ENCODE measurements at regions not wholly inside any gene's neighbourhood (a gene's known extent, or its start where the extent isn't known, plus 50 kb on each side); places are given as distances from the start of the nearest gene placed in this dataset.

DNA sequence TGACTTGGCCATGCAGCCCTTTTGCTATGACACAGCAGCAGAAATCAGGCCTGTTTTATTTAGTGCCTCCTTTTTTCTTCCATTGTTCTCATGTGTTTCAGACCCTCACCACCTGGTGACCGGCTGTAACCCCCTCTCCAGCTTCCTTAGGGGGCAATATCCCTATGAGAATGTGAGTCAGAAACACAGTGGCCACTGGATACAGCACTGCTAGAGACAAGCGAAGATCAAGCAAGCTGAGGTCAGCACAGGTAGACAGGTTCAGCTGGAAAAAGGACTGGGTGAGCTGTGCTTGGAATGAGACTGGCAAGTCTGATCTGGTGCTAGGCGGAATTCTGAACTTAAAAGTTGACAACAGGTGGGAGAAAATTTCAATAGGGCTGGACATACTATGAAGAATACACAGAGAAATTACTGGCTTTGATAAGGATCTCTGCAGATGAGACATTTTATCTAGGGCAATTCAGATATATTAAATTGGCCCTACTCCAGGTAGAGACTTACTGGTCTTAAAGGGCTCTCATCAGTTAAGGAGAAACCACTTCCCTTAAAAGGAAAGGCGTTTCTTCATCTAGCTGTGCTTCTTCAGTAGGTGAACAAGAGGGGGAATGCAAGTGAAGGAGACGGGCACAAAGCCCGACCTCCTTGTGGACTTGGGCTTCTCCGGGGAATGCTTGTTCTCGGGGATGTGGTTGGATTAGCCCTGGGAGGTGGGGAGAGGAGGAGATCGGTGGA, 83.3 kb downstream of the ERCC5 start:
- TF ChIP-seq, protein P1, sequence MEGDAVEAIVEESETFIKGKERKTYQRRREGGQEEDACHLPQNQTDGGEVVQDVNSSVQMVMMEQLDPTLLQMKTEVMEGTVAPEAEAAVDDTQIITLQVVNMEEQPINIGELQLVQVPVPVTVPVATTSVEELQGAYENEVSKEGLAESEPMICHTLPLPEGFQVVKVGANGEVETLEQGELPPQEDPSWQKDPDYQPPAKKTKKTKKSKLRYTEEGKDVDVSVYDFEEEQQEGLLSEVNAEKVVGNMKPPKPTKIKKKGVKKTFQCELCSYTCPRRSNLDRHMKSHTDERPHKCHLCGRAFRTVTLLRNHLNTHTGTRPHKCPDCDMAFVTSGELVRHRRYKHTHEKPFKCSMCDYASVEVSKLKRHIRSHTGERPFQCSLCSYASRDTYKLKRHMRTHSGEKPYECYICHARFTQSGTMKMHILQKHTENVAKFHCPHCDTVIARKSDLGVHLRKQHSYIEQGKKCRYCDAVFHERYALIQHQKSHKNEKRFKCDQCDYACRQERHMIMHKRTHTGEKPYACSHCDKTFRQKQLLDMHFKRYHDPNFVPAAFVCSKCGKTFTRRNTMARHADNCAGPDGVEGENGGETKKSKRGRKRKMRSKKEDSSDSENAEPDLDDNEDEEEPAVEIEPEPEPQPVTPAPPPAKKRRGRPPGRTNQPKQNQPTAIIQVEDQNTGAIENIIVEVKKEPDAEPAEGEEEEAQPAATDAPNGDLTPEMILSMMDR (IDR thresholded peaks at IDR 0.05; ENCODE audit: low read length) = no peak
- TF ChIP-seq EZH2phosphoT487 (IDR thresholded peaks at IDR 0.05; ENCODE audit: low read length) (no peak), EZH2 (optimal IDR thresholded peaks at IDR 0.05; ENCODE audit: low read depth, low read length) (no peak)
